ENCODE measurements at regions not wholly inside any gene's neighbourhood (a gene's known extent, or its start where the extent isn't known, plus 50 kb on each side); places are given as distances from the start of the nearest gene placed in this dataset.
A peak's percentile ranks its signal among the peaks of the same experiment; 100 is the strongest.

DNA sequence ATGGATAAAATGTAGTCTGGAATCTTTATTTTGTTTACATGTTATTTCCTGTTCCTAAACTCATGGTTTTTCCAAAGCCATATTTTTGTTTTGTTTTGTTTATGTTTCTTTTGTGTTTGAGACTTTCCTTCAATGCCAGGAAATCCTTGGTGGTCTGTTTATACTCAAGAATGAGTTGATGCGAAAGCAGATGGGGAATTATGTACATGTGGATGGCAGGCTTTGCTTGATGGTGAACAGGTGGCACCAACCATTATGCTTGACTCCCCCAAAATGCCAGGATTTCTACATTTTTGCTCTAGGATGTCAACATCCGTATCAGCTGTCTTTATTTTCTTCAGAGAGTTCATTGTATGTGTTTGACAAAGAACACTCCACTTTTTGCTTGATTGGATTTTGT is 448.5 kb downstream of the PRDM2 start:
- TF ChIP-seq, protein P1, sequence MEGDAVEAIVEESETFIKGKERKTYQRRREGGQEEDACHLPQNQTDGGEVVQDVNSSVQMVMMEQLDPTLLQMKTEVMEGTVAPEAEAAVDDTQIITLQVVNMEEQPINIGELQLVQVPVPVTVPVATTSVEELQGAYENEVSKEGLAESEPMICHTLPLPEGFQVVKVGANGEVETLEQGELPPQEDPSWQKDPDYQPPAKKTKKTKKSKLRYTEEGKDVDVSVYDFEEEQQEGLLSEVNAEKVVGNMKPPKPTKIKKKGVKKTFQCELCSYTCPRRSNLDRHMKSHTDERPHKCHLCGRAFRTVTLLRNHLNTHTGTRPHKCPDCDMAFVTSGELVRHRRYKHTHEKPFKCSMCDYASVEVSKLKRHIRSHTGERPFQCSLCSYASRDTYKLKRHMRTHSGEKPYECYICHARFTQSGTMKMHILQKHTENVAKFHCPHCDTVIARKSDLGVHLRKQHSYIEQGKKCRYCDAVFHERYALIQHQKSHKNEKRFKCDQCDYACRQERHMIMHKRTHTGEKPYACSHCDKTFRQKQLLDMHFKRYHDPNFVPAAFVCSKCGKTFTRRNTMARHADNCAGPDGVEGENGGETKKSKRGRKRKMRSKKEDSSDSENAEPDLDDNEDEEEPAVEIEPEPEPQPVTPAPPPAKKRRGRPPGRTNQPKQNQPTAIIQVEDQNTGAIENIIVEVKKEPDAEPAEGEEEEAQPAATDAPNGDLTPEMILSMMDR (IDR thresholded peaks at IDR 0.05; ENCODE audit: insufficient read depth, low read length, severe bottlenecking), result no peak
- no peak for FAIRE-seq
- no peak for DNase-seq (ENCODE audit: low read depth)
- Histone ChIP-seq H3K36me3 (ENCODE audit: control insufficient read depth, insufficient read depth, low read length) (no peaks in the 10 kb centered on the region), H3K4me3 (ENCODE audit: low read depth, low read length) (no peak overlapping the region), H3K27me3 (ENCODE audit: control insufficient read depth, insufficient read depth, low read length) (no peaks in the 10 kb centered on the region)

DNA sequence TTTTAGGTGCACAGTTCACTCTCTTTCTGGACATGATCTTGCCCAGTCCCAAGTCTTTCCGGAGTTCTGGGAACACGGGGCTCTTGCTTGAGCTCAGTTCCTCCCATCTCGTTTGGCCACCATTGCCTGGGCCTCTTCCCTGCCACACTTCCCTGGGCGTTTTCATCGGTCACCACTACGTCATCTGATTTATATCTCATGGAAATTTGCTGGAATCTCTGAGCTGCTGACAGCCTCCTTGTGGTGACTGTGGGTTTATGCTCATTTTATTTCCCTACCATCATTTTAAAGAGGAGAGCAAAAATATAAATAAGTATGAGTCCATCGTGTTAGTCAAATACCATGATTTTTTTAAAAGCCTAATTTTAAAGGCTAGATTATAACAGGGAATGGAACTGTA is 449.1 kb upstream of the KAZN start:
- Histone ChIP-seq H3K27me3 (ENCODE audit: control insufficient read depth, insufficient read depth, low read length) (no peaks in the 10 kb centered on the region), H3K4me3 (ENCODE audit: low read depth, low read length) (no peak overlapping the region), H3K36me3 (ENCODE audit: control insufficient read depth, insufficient read depth, low read length) (no peaks in the 10 kb centered on the region)
- FAIRE-seq (no peak), DNase-seq (ENCODE audit: low read depth) (peak; percentile 13)
- TF ChIP-seq, protein P1 (IDR thresholded peaks at IDR 0.05; ENCODE audit: insufficient read depth, low read length, severe bottlenecking), result no peak

DNA sequence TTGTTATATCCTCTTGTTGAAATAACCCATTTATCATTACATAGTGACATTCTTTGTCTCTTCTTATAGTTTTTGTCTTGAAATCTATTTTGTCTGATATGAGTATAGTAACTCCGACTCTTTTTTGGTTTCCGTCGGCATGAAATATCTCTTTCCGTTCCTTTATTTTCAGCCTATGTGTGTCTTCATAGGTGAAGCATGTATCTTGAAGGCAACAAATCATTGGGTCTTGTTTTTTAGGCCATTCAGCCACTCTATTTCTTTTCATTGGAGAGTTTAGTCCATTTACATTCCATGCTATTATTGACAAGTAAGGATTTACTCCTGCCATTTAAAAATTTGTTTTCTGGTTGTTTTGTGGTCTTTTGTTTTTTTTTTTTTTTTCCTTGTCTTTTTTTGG is 441.9 kb upstream of the KAZN start:
- FAIRE-seq (no peak), DNase-seq (ENCODE audit: low read depth) (no peak)
- TF ChIP-seq, protein P1 (IDR thresholded peaks at IDR 0.05; ENCODE audit: insufficient read depth, low read length, severe bottlenecking), result no peak
- H3K4me3 ChIP-seq (ENCODE audit: low read depth, low read length), result no peak overlapping the region
- no peaks in the 10 kb centered on the region for H3K36me3 ChIP-seq (ENCODE audit: control insufficient read depth, insufficient read depth, low read length)
- no peaks in the 10 kb centered on the region for H3K27me3 ChIP-seq (ENCODE audit: control insufficient read depth, insufficient read depth, low read length)

DNA sequence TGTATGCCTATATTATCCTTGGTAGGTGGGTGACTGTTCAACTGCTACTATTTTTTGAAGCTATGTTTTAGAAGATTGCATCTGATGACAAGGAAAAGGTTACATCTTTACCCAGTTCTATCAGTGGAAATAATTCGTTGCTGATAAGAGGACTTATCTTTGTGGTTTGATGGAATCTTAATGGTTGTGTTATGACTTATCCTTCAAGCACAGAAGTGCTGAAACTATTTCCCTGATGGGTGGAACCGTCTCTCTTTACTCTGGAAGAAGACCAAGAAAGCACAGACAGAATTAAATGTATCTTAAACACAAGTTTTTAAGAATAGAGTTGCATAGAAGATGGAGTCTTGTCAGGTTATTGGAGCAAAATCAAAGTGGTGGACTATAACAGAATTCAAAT is 437.7 kb upstream of the KAZN start:
- Histone ChIP-seq H3K36me3 (ENCODE audit: control insufficient read depth, insufficient read depth, low read length) (no peaks in the 10 kb centered on the region), H3K27me3 (ENCODE audit: control insufficient read depth, insufficient read depth, low read length) (no peaks in the 10 kb centered on the region), H3K4me3 (ENCODE audit: low read depth, low read length) (no peak overlapping the region)
- DNase-seq (ENCODE audit: low read depth), result no peak
- TF ChIP-seq, protein P1 (IDR thresholded peaks at IDR 0.05; ENCODE audit: insufficient read depth, low read length, severe bottlenecking), result no peak
- FAIRE-seq, result no peak

DNA sequence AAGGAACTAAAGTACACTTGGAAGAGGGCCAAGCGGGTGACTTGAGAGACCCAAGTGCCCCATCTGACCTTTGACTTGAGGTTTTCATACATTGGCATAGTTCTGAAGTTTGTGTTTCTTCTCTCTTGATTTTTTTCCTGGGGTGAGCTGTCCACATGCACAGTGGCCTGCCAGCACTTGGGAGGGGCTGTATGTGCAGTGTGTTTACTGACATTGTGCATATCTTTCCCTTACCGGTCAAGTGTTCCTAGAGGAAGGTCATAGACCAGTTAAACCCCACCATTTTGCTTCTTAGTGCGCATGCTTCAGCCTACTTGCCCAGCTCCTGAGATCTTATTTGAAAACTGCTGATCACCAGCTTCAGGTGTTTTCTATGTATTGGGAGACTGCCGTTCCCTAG is 435.2 kb upstream of the KAZN start:
- no peak for DNase-seq (ENCODE audit: low read depth)
- TF ChIP-seq, protein P1 (IDR thresholded peaks at IDR 0.05; ENCODE audit: insufficient read depth, low read length, severe bottlenecking), result no peak
- Histone ChIP-seq H3K27me3 (ENCODE audit: control insufficient read depth, insufficient read depth, low read length) (no peaks in the 10 kb centered on the region), H3K36me3 (ENCODE audit: control insufficient read depth, insufficient read depth, low read length) (no peaks in the 10 kb centered on the region), H3K4me3 (ENCODE audit: low read depth, low read length) (no peak overlapping the region)
- no peak for FAIRE-seq

DNA sequence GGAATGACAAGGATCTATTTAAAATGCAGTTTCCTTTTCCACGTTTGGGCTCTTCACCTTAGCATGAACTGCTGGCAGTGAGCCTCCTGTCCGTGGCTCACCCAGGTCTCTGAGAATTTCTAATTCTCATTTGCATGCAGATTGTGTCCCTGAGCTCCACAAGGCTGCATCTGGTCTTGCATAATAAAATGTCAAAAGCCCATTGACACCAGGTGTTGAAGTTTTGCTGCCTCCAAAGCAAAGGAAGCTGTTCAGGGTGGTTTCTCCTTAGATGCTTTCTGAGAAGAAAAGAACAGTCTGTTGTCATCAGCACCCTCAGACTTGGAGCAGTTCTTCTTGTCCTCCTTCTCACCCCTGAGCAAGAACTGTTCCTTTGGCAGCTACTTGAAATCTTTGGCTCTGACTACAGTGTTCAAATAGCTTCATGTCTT is 433.1 kb upstream of the KAZN start:
- no peaks in the 10 kb centered on the region for H3K36me3 ChIP-seq (ENCODE audit: control insufficient read depth, insufficient read depth, low read length)
- FAIRE-seq (peak; percentile 23), DNase-seq (ENCODE audit: low read depth) (no peak)
- no peak overlapping the region for H3K4me3 ChIP-seq (ENCODE audit: low read depth, low read length)
- TF ChIP-seq, protein P1 (IDR thresholded peaks at IDR 0.05; ENCODE audit: insufficient read depth, low read length, severe bottlenecking), result no peak
- no peaks in the 10 kb centered on the region for H3K27me3 ChIP-seq (ENCODE audit: control insufficient read depth, insufficient read depth, low read length)

Data from bronchial epithelial cell (primary cell).